NCI-H345 (cell line): ENCODE measurements at regions not wholly inside any gene's neighbourhood (a gene's known extent, or its start where the extent isn't known, plus 50 kb on each side); places are given as distances from the start of the nearest gene placed in this dataset.

ENCODE experiments used
- DNase-seq: peaks from one replicate; lab custom pipeline; 2025; lab: John Stamatoyannopoulos, UW

- no peak for DNase-seq
Observed at GRCh38 chr1:103854279-103854678, 104.6 kb downstream of the AMY1C start.

DNA sequence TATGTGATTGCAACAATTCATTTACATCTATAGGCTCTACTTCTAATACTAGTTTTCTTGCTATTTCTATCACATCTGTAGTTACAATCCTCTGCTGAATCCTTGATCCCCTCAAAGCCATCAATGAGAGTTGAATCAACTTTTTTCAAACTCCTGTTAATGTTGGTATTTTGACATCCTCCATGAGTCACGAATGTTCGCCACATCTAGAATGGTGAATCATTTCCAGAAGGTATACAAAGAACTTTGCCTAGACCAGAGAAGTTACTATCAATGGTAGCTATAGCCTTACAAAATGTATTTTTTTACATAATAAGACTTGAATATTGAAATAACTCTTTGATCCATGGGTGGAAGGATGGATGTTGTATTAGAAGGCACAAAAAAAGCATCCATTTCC, 110.0 kb downstream of the AMY1C start:
- DNase-seq: no peak

DNA sequence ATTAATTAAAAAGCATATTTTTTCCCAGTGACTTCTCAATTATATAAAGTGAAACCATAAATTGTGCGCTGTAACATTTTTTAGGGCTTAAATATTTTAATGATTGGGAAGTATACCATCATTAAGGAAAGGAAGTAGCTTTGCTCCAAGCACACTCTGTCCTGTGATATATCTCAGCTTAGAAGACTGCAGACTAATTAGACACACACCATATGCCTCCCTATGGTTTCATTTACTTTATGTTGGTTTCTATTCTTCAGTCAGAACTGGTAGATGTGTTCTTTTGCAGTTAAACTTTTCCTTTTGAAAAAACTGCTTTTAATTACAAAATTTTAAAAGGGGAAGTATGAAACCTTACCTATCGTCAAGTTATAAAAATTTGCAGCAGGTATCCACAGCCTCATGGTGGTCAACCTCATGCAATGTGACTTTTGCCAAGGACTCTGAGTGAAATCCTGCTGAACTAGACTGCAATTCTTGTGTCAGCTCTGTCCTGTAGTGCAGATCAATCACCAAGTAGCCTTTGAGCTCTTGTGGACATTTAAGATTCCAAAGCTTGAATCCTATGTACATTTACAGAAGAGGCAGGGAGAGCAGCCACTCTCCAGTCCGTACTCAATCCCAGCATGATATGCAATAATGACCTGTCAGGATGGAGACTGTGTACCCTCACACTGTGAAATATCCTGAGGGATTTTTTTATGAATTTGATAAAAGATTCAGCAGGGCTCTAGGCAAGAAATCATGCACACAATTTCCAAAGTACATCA, 149.1 kb downstream of the AMY1C start:
- DNase-seq: no peak

- DNase-seq: no peak
Observed at GRCh38 chr1:103900005-103900404, 150.3 kb downstream of the AMY1C start.

DNA sequence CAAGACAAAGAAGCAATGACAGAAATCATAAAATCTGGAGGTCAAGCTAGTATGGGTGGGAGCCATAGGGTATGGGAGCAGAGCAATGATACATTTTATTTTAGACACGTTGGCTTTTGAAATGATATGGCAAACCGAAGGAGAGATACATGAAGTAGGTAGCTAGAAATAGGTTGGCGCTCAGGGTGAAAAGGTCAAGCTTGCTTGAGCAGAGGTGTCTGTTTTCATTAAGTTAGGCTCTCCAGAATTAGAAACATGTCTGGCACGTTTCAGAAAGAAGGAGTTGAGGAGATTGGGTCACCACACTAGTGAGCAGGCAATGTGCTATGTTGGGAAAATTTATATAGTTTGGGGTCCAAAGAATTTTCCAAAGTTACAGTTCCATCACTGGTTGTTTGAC, 151.4 kb downstream of the AMY1C start:
- DNase-seq: no peak

- DNase-seq: no peak
Observed at GRCh38 chr1:103905363-103905762, 155.7 kb downstream of the AMY1C start.

DNA sequence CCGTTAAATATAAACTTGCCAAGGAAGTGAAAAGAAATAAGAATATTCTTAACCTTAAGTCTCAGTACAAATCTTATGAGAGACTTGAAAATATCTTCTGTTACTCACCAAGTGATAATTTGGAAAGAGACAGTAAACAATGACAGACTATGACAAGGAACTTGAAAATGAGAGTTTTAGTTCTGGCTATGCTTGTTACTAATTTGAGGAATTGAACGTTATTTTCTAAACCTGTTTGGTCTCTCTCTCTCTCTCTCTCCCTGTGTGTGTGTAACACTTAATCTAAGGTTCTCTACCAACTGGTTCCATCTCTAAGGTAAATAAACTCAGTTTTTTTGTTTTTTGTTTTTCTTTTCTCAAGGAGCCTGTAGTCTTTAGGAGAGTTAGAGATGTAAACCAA, 161.8 kb downstream of the AMY1C start:
- no peak for DNase-seq

GRCh38 chr1:103917795-103918194, 168.1 kb downstream of the AMY1C start:
- DNase-seq: peak; percentile 44

GRCh38 chr1:103931891-103932290, 182.2 kb downstream of the AMY1C start:
- DNase-seq: no peak

- no peak for DNase-seq
Observed at GRCh38 chr1:103937763-103938357, 188.2 kb downstream of the AMY1C start.

DNA sequence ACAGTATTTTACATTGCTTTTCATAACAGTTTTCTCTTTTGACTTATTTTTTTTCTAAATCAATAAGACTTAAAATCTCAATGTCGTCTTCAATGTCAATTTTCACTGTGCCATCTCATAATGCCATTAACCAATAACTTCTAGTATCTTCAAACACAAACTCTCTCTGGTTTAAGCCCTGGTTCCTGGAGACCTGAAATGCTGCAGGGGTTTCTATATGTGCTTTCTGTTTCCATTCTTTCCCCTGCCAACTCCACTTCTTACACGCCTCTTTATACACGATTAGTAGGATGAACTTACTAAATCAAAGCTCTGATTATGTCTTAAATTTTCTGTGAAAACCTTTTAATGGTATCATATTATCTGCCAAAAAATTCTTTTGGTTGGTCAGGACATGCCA, 191.4 kb downstream of the AMY1C start:
- DNase-seq: no peak

DNA sequence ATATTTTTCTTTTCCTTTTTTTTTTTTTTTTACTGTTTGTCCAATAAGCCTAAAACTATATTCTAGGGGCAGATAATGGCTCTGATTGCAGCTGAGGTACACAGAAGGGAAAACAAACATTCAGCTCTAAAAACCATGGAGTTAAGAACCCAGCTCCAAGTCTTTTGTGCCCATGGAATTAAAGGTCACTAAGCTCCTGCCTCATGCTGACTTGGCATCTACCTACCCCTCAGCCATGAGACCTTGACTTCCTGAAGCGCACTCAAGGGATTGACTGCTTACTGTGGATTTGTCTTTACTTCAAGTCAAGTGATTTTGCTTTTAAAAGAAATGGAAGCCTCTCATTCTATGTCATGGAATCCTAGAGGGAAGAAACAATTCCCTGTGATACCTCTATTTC, 192.3 kb downstream of the AMY1C start:
- no peak for DNase-seq

DNA sequence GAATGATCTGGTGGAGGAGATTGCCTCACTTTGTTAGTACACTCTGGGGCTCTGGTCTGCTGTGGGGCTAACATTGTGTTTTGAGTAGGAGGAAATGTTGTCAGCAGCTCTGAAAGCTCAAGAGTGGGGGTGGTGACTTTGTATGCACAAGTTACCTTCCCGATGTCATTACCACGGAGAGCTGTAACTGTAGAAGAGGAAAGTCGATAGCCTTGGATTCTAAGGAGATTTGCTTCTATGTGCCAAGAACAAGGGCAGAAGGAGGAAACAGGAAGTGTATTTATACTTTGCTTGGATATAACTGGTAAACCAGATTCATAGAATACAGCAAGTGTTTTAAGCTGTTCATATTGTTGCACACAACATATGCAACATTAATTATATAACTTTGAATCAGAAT, 196.1 kb downstream of the AMY1C start:
- DNase-seq: no peak

DNA sequence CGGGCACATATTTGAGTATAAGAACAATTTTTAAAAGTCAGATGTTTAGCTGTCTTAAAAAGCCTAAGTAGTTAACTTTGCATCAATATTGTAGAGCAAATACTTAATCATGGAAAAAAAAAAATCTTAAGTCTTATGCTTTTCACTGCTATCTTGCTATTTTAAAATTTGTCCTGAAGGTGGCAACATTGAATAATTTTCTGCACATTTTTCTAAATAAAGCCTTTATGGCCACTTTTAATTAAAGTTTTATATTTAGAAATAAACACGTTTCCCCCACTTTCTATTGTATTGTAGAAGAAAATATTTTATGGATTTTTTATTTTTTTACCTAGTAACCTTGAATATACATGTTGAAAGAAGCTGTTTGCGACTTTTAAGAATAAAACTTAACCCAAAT, 198.8 kb downstream of the AMY1C start:
- no peak for DNase-seq

GRCh38 chr1:103949779-103950178, 200.1 kb downstream of the AMY1C start:
- peak; percentile 17 for DNase-seq

DNA sequence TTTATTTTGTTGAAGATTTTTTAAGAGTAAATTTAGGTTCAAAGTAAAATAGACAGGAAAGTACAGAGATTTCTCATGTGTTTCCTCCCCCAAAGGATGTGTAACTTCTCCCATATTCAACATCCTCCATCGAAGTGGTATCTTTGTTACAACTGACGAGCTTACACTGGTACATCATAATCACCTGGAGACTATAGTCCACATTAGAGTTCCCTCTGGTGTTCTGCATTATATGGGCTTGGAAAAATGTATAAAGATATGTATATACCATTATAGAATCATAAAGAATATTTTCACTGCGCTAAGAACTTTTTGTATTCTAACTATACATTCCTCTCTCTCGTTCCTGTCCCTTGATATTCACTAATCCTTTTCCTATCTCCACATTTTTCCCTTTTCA, 203.7 kb downstream of the AMY1C start:
- DNase-seq: peak; percentile 4

- DNase-seq: no peak
Observed at GRCh38 chr1:103958699-103959098, 209.0 kb downstream of the AMY1C start.

DNA sequence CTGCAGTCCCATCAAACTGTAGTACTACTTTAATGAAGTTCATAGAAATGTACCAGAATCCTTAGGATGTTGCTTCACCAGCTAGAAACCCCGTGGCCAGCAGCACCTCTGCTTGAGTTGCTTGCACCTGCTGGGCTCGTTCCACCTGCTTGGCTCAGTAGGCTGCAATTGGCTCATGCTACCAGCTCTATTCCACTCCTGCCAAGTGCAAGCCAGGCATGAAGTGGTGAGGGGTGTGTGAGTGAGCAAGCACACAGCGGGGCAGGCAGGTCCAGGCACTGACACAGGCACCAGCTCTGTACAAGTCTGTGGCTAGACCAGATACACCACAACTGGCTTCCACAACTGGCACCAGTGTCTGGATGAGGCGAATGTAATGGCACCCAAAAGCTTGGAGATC, 209.9 kb downstream of the AMY1C start:
- DNase-seq: no peak

DNA sequence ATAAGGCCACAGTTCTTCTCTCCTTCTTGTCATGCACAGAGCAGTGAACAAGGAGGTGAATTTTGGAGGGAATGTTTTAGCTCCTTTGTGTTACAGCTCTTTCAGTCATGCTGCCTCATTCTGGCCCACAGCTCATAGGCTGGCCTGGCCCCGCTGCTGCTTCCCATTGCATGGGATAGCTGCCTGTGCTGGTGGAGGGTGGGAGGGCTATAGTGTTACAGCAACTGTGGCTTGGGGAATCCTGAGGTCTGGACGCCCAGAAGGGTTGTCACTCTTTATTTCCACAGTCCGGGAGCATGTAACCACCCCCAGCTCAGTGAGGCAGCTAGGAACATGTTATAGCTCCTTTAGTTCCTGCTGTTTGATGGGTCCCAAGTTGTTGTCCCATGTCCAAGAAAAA, 210.3 kb downstream of the AMY1C start:
- no peak for DNase-seq

DNA sequence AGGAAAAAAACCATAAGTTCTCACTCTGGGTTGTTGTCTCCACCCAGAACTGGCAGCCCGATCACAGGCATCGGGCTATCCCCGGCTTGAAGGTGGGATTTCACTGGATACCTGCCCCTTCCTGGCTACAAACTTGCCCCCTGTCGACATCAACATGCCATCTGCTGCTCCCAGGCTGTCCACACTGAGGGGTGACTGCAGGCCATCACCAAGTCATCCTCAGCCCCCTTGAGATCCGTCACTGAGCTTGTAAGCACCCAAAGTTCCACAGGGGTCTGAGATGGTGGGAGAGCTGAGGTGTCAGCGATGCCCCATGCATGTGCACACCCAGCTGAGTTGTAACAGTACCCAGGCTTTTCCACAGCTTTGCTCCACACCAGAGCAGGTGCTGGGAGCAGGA, 211.0 kb downstream of the AMY1C start:
- no peak for DNase-seq

GRCh38 chr1:103986792-103987191, 237.1 kb downstream of the AMY1C start:
- no peak for DNase-seq

GRCh38 chr1:103997631-103998030, 247.9 kb downstream of the AMY1C start:
- DNase-seq: no peak

- DNase-seq: no peak
Observed at GRCh38 chr1:104018922-104019674, 269.4 kb downstream of the AMY1C start.
